Fibroblast of the conjunctiva (primary cell): ENCODE measurements at regions not wholly inside any gene's neighbourhood (a gene's known extent, or its start where the extent isn't known, plus 50 kb on each side); places are given as distances from the start of the nearest gene placed in this dataset.

Experiments used
- DNase-seq: peaks from one replicate; pipeline ENCODE4 v3.0.0-alpha.2; 2010; ENCODE audit warnings: low read depth

DNA sequence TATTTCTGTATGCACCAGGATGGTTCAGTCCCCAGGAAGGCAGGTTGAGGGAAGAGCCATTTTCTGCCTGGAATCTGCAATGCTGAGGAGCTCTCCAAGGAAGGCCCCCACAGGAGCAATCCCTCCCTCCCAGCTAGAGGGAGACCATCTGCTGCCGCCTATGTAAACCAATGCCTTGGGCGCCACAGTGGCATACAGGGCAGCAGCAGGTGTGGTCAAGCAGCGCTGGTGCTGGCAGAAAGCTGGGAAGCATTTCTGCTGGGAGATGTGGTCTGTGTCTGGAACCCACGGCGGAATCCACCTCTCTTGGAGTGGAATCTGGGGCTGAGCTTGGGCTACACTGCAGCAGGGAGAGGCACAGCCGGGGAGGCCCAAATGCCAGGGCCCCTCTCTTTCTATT, 283.3 kb downstream of the RRAGC start:
- no peak for DNase-seq

- DNase-seq = no peak
These were observed 287.8 kb downstream of the RRAGC start for GRCh38 chr1:38571726-38572125.

DNA sequence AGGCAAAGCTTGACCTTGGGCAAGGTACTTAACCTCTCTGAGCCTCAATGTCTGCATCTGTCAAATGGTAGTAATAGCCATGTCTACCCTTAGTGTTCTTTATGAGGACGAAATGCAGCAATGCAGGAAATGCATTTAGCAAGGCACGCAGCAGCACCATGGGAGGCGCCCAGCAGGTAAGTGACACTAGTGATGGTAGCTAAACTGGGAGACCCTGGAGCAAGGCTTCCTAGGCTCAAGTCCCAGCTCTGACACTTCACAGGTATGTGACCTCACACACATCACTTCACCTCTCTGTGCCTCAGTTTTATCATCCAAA, 289.0 kb downstream of the RRAGC start:
- no peak for DNase-seq

DNA sequence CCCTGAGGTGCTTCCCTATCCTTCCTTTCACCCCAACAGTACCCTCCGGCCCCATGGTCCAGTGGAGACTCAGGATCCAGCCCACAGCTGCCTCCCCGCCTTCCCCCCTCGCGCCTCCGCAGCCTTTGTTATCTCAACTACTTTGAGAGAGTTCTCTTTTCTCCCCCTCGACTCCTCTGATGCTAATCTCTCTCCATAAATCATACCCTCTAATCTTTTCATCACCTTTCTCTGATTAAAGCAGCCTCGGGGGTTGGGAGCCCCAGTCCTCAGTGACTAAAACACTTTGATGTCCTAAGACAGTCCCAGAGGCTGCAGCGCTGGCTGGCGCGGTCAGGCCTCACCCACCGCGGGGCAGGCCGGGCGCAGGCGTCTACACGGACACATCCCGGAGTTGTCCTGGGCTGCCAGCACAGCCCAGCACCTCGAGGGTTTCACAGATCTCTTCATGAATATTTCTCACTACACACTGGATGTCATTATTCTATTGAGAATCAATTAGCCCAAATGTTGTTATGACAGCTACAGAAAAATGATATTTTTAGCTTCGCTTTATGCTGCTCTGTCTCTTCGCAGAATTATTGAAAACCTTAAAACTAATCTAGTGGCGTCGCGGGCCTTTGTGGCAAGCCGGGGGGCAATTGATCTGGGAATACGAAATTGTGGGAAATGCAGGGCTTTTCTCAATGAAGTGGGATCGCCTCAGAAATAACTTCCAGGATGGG, 289.5 kb downstream of the RRAGC start:
- no peak for DNase-seq

- no peak for DNase-seq
These were observed 291.3 kb downstream of the RRAGC start for GRCh38 chr1:38568061-38568857.

- DNase-seq = no peak
These were observed 292.2 kb downstream of the RRAGC start for GRCh38 chr1:38567401-38567800.

GRCh38 chr1:38565020-38565491, 294.5 kb downstream of the RRAGC start:
- no peak for DNase-seq

GRCh38 chr1:38563942-38564735, 295.4 kb downstream of the RRAGC start:
- no peak for DNase-seq

DNA sequence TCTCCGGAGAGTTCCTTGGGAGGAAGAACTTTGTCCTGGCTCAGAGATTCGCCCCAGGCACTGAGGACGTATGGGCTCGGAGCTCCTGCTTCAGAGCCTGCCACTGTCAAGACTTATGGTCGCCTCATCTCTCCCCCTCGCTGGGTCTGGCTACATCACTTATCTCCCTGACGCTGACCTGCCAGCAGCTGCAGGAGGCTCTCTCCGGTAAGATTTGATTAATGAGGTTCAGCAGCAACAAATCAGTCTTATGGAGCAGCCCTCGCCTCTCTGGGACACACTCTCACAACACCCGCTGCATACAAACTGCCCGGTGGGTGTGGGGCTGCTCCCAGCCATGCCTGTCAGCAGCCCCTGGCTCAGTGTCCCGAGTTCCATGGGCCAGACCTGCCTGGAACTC, 297.8 kb downstream of the RRAGC start:
- DNase-seq = no peak

GRCh38 chr1:38561110-38561509, 298.5 kb downstream of the RRAGC start:
- DNase-seq = no peak

- no peak for DNase-seq
These were observed 299.1 kb downstream of the RRAGC start for GRCh38 chr1:38560457-38560856.

GRCh38 chr1:38559446-38560165, 300.0 kb downstream of the RRAGC start:
- DNase-seq = no peak

- no peak for DNase-seq
These were observed 300.8 kb downstream of the RRAGC start for GRCh38 chr1:38558500-38559445.

- DNase-seq = no peak
These were observed 301.5 kb downstream of the RRAGC start for GRCh38 chr1:38558055-38558454.

GRCh38 chr1:38555594-38555993, 304.0 kb downstream of the RRAGC start:
- DNase-seq = no peak

DNA sequence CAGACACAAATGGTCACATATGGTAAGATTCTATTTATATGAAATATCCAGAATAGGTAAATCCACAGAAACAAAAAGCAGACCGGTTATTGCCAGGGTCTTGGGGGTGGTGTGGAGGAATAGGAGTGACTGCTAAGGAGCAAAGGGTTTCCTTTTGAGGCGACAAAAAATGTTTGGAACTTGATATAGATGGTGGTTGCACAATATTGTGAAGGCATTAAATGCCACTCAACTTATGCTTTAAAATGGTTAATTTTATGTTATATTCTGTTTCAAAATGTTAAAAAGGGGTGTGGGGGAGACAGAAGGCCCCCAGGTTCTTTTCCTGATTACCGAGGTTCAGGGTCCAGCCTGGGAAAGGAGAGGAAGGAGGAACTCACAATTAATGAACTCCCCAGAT, 304.4 kb downstream of the RRAGC start:
- no peak for DNase-seq

GRCh38 chr1:38551318-38552307, 308.0 kb downstream of the RRAGC start:
- no peak for DNase-seq

DNA sequence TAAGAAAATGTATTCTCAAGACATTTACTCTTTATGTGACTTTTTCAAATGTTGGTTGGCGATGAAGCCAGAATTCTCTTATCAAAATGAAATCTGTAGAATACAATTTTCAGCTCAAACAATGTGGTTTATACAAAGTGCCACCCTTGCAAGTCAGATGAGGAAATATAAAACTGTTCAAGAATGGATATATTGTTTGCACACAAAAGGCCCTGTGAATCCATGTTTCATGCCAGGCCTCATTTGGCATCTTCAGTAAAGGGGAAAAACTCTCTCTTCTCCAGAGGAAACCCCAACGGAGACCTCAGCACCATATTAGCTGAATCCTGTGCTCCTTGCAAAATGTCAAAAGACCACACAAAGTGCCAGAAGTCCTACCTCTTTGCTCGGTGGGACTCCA, 310.4 kb downstream of the RRAGC start:
- no peak for DNase-seq

DNA sequence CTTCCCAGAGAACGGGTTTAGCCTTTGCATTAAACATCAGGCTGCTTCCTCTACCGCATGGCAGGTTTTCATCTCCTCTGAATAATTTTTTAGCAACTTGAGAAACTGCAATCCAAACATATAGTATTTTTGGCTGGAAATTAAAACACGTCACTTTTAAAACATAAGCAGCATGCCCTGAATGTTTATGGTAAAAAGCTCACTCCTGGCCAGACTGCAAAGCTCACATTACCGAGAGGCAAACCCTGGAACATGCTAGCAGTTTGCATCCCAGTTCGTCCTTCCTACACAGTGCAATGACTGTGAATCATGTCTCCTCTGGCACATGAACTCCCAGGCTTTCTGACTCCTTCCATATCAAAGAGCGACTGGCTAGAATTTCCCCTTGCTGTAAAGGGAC, 312.3 kb downstream of the RRAGC start:
- DNase-seq = no peak

GRCh38 chr1:38546636-38547035, 312.9 kb downstream of the RRAGC start:
- DNase-seq = no peak
